ENCODE measurements at regions not wholly inside any gene's neighbourhood (a gene's known extent, or its start where the extent isn't known, plus 50 kb on each side); places are given as distances from the start of the nearest gene placed in this dataset.

GRCh38 chr6:50437901-50438300 is 275.4 kb upstream of the TFAP2D start:
- TF ChIP-seq CTCF (conservative IDR thresholded peaks at IDR 0.05; ENCODE audit: low read depth, low read length) (no peak), USF2 (IDR thresholded peaks at IDR 0.05; ENCODE audit: low read depth, low read length) (no peak), RFX5 (IDR thresholded peaks at IDR 0.05; ENCODE audit: low read depth, low read length) (no peak), BHLHE40 (IDR thresholded peaks at IDR 0.05; ENCODE audit: low read depth, low read length) (no peak), CHD1 (IDR thresholded peaks at IDR 0.05; ENCODE audit: low read depth, low read length) (no peak), MXI1 (IDR thresholded peaks at IDR 0.05; ENCODE audit: borderline replicate concordance, low read depth, low read length) (no peak), RAD21 (IDR thresholded peaks at IDR 0.05; ENCODE audit: low read length) (no peak), NFE2L2 (IDR thresholded peaks at IDR 0.05; ENCODE audit: low read depth, low read length) (no peak), POLR2A (IDR thresholded peaks at IDR 0.05; ENCODE audit: low read depth, low read length) (no peak), MAZ (IDR thresholded peaks at IDR 0.05; ENCODE audit: borderline replicate concordance, low read depth, low read length) (no peak), SMC3 (IDR thresholded peaks at IDR 0.05; ENCODE audit: low read depth, low read length) (no peak), MAFK (IDR thresholded peaks at IDR 0.05; ENCODE audit: low read depth, low read length) (no peak), ELK1 (IDR thresholded peaks at IDR 0.05; ENCODE audit: borderline replicate concordance, low read depth, low read length) (no peak)
